ENCODE measurements at regions not wholly inside any gene's neighbourhood (a gene's known extent, or its start where the extent isn't known, plus 50 kb on each side); places are given as distances from the start of the nearest gene placed in this dataset.

- TF ChIP-seq SP1 (IDR thresholded peaks at IDR 0.05; ENCODE audit: low read depth), result no peak
- no peak for TF ChIP-seq POLR2A (IDR thresholded peaks at IDR 0.05; ENCODE audit: borderline replicate concordance, extremely low read depth, insufficient read depth, insufficient read length)
- TF ChIP-seq CEBPB (IDR thresholded peaks at IDR 0.05; ENCODE audit: low read depth), result no peak
- no peak for TF ChIP-seq MAX (IDR thresholded peaks at IDR 0.05)
- no peak for TF ChIP-seq CBX3 (IDR thresholded peaks at IDR 0.05; ENCODE audit: low read depth)
- no peak for TF ChIP-seq ZNF274 (IDR thresholded peaks at IDR 0.05; ENCODE audit: low read depth, low read length)
- TF ChIP-seq POLR2AphosphoS5 (IDR thresholded peaks at IDR 0.05; ENCODE audit: low read depth, low read length), result no peak
- TF ChIP-seq ELF1 (IDR thresholded peaks at IDR 0.05; ENCODE audit: borderline replicate concordance, low read depth), result no peak
Observed at GRCh38 chr2:147684903-147685302, 159.9 kb upstream of the ACVR2A start (continued).

- ATAC-seq, result no peak
Observed at GRCh38 chr2:147683380-147683779, 161.4 kb upstream of the ACVR2A start.

More at GRCh38 chr2:147683380-147683779, 161.4 kb upstream of the ACVR2A start:
- Histone ChIP-seq H3K27ac (ENCODE audit: low read depth, low read length) (no peak overlapping the region), H3K27me3 (ENCODE audit: insufficient read depth, low read length) (no peaks in the 10 kb centered on the region), H3K9ac (ENCODE audit: low read length) (no peak overlapping the region), H2AFZ (ENCODE audit: low read depth, low read length, poor library complexity, severe bottlenecking) (no peak overlapping the region), H3K4me2 (ENCODE audit: low read length) (no peak overlapping the region), H3K9me2 (ENCODE audit: insufficient read depth) (no peaks in the 10 kb centered on the region), H4K20me1 (ENCODE audit: insufficient read depth) (no peaks in the 10 kb centered on the region), H3K4me1 (ENCODE audit: control insufficient read depth in 1 of 2, insufficient read depth in 2 of 2, low read length in 2 of 2) (no peaks in the 10 kb centered on the region), H3K36me3 (ENCODE audit: control insufficient read depth in 1 of 2, insufficient read depth in 2 of 2, low read length in 2 of 2) (no peaks in the 10 kb centered on the region), H3K79me2 (ENCODE audit: insufficient read depth, low read length) (no peaks in the 10 kb centered on the region), H3K4me3 (replicated peaks in 1 of 2; ENCODE audit: low read depth in 1 of 2, low read length in 2 of 2) (no peak overlapping the region), H3K9me3 (ENCODE audit: control insufficient read depth in 1 of 2, insufficient read depth in 1 of 2, low read depth in 1 of 2, low read length in 2 of 2) (no peaks in the 10 kb centered on the region)
- no TSS peak for BruUV-seq (replicated peaks)
- DNase-seq (ENCODE audit: low read depth, low spot score), result no peak
- ChIA-PET CTCF (no interaction called here), POLR2A (no interaction called here), RAD21 (ENCODE audit: low non-redundant PET in 1 of 2, low total read pairs in 2 of 2, uncharacterized antibody in 2 of 2, unreplicated experiment in 2 of 2) (no interaction called here)
- intact Hi-C loops (cut with micrococcal nuclease), result no loop called here
- TF ChIP-seq, protein P1, sequence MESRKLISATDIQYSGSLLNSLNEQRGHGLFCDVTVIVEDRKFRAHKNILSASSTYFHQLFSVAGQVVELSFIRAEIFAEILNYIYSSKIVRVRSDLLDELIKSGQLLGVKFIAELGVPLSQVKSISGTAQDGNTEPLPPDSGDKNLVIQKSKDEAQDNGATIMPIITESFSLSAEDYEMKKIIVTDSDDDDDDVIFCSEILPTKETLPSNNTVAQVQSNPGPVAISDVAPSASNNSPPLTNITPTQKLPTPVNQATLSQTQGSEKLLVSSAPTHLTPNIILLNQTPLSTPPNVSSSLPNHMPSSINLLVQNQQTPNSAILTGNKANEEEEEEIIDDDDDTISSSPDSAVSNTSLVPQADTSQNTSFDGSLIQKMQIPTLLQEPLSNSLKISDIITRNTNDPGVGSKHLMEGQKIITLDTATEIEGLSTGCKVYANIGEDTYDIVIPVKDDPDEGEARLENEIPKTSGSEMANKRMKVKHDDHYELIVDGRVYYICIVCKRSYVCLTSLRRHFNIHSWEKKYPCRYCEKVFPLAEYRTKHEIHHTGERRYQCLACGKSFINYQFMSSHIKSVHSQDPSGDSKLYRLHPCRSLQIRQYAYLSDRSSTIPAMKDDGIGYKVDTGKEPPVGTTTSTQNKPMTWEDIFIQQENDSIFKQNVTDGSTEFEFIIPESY (IDR thresholded peaks at IDR 0.05; ENCODE audit: extremely low read depth, insufficient replicate concordance, low read length), result no peak
- no peak for TF ChIP-seq RAD21 (IDR thresholded peaks at IDR 0.05; ENCODE audit: low read depth)
- TF ChIP-seq TCF7L2 (IDR thresholded peaks at IDR 0.05; ENCODE audit: borderline replicate concordance, extremely low read depth, insufficient read depth, insufficient read length), result no peak
- no peak for TF ChIP-seq YY1 (IDR thresholded peaks at IDR 0.05; ENCODE audit: extremely low read depth, insufficient replicate concordance, low read depth, low read length)
- TF ChIP-seq FOSL1 (IDR thresholded peaks at IDR 0.05; ENCODE audit: low read depth), result no peak
- no peak for TF ChIP-seq MAX (IDR thresholded peaks at IDR 0.05)
- no peak for TF ChIP-seq SP1 (IDR thresholded peaks at IDR 0.05; ENCODE audit: low read depth)
- TF ChIP-seq EZH2 (IDR thresholded peaks at IDR 0.05), result no peak
